ENCODE measurements at regions not wholly inside any gene's neighbourhood (a gene's known extent, or its start where the extent isn't known, plus 50 kb on each side); places are given as distances from the start of the nearest gene placed in this dataset.

DNA sequence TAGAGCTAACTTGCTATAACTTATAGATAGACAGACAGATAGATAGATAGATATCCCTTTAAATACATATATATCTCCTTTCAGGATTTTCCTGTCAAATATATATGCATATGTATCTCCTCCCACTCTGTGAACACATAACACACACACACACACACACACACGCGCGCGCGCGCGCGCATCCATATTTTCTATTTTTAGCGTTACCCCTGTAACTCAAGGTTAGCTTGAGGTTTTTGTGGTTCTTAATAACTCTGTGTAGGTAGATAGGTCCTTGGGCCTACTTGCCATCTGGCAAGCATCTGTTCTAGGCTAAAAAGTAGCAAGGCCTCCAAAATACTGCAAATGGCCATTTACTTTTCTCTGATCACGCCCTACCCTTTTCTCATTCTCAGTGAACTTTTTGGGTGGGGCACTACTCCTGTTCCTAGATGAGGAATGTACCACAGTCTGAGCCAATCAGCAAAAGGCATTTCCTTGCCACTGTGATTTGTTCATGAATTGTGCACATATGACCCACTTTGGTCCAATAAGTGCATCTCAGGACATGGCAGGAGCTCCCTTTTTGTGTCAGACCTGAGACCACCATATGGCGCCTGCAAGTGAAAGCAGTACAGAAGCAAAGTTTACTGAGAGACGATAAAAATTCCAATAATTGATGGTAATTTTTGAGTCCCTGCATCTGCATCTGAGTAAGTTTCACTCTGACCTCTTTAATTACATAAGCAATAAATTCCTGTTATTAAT is 740.5 kb upstream of the API5 start:
- Histone ChIP-seq H3K9me3 (no peaks in the 10 kb centered on the region), H3K27me3 (no peaks in the 10 kb centered on the region), H3K4me3 (no peak overlapping the region), H3K36me3 (replicated peaks in 1 of 2; ENCODE audit: insufficient read depth in 1 of 2, low read depth in 2 of 2) (no peaks in the 10 kb centered on the region), H3K27ac (no peak overlapping the region), H3K4me1 (no peaks in the 10 kb centered on the region)
- ATAC-seq: no peak
- WGBS, 2 donors: 61 to 87% methylated on average over 12 of the region's 12 CpGs
- intact Hi-C loops (cut with DNase I): no loop called here
- DNase-seq: no peak
- TF ChIP-seq, protein P1, sequence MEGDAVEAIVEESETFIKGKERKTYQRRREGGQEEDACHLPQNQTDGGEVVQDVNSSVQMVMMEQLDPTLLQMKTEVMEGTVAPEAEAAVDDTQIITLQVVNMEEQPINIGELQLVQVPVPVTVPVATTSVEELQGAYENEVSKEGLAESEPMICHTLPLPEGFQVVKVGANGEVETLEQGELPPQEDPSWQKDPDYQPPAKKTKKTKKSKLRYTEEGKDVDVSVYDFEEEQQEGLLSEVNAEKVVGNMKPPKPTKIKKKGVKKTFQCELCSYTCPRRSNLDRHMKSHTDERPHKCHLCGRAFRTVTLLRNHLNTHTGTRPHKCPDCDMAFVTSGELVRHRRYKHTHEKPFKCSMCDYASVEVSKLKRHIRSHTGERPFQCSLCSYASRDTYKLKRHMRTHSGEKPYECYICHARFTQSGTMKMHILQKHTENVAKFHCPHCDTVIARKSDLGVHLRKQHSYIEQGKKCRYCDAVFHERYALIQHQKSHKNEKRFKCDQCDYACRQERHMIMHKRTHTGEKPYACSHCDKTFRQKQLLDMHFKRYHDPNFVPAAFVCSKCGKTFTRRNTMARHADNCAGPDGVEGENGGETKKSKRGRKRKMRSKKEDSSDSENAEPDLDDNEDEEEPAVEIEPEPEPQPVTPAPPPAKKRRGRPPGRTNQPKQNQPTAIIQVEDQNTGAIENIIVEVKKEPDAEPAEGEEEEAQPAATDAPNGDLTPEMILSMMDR (IDR thresholded peaks at IDR 0.05): no peak
- no peak for TF ChIP-seq POLR2A (IDR thresholded peaks at IDR 0.05)

DNA sequence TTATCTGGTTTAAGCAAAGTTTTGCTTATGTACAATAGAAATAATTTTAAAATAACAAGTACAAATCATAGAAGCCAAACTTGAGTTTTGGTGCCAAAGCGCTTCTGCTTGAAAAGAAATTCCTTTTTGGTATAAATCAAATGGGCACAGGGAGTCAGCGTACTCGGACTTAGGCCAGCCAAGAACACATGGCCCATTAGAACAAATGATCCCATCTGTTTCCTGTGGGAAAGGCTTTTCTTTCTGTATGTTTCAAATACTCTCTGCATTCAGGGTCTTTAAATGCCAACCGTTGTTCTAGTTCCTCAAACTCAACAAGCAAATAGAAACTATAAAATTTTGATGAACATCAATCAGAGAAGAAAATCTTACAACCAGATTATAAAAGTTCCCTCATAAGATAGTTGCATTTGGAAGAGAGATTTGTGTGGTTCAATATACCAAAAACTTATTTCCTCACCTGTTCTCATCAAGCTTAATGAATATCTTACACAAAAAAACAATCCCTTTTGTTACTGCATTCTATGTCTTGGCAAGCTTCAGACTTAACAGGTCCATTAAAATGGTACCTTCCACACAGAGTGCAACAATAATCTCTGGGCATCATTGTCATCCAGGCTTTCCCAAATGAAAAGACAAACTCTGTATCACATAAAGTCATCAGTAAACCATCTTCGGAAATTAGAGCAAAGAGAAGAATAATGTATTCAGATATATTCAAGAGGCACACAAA is 739.8 kb upstream of the API5 start:
- Histone ChIP-seq H3K27ac (no peak overlapping the region), H3K9me3 (no peaks in the 10 kb centered on the region), H3K4me3 (no peak overlapping the region), H3K36me3 (replicated peaks in 1 of 2; ENCODE audit: insufficient read depth in 1 of 2, low read depth in 2 of 2) (no peaks in the 10 kb centered on the region), H3K27me3 (no peaks in the 10 kb centered on the region), H3K4me1 (no peaks in the 10 kb centered on the region)
- 62 to 75% methylated on average over 5 of the region's 5 CpGs for WGBS, 2 donors
- TF ChIP-seq POLR2A (IDR thresholded peaks at IDR 0.05): no peak
- TF ChIP-seq, protein P1 (IDR thresholded peaks at IDR 0.05): no peak
- DNase-seq: no peak
- no peak for ATAC-seq
- intact Hi-C loops (cut with DNase I): no loop called here

DNA sequence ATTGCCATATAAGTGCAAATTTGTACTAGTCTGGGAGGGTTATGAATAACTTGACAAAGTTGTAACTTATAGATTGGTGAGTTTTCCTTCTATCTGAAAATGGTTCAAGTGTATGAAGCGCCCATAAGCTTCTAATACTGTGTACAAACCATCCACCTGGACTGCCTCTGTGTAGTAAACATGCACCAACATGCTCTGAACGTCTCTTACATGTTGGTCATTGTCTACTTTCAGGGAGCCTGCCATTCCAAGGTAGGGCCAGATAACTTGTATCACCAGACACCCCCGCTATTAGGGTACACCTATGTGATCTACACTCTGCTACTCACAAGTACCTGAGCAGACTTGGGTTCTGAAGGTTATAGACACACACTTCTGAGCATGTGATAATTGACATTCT is 735.5 kb upstream of the API5 start:
- ATAC-seq (no peak), DNase-seq (no peak)
- Histone ChIP-seq H3K4me3 (no peak overlapping the region), H3K36me3 (replicated peaks in 1 of 2; ENCODE audit: insufficient read depth in 1 of 2, low read depth in 2 of 2) (no peaks in the 10 kb centered on the region), H3K27me3 (no peaks in the 10 kb centered on the region), H3K4me1 (no peaks in the 10 kb centered on the region), H3K27ac (no peak overlapping the region), H3K9me3 (no peaks in the 10 kb centered on the region)
- TF ChIP-seq POLR2A (IDR thresholded peaks at IDR 0.05): no peak
- TF ChIP-seq, protein P1 (IDR thresholded peaks at IDR 0.05): no peak
- 31 to 41% methylated on average over 3 of the region's 3 CpGs for WGBS, 2 donors
- intact Hi-C loops (cut with DNase I): no loop called here

DNA sequence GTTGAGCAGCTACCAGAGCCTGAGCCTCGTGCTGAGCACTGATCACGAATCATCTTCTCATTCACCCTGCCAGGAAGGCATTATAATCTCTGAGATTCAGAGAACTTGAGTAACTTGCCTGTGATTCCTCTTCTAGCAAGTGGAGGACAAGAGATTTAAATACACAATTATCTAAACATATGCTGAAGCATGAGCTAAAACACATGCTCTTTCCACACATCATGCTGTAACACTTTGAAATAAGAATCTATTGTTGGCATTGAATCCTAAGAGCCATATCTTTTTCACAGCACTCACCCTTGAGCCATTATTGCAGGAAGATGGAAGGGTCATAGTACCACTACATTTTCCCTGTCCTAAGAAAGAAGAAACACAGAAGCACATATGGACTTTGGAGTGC is 722.5 kb upstream of the API5 start:
- ATAC-seq: no peak
- Histone ChIP-seq H3K9me3 (no peaks in the 10 kb centered on the region), H3K4me3 (no peak overlapping the region), H3K27ac (no peak overlapping the region), H3K27me3 (no peaks in the 10 kb centered on the region), H3K4me1 (no peaks in the 10 kb centered on the region), H3K36me3 (replicated peaks in 1 of 2; ENCODE audit: insufficient read depth in 1 of 2, low read depth in 2 of 2) (no peaks in the 10 kb centered on the region)
- intact Hi-C loops (cut with DNase I): no loop called here
- no peak for TF ChIP-seq POLR2A (IDR thresholded peaks at IDR 0.05)
- TF ChIP-seq, protein P1 (IDR thresholded peaks at IDR 0.05): no peak
- 45 to 47% methylated on average over 2 of the region's 2 CpGs for WGBS, 2 donors
- no peak for DNase-seq
